OCI-LY7 (cell line): ENCODE measurements at regions not wholly inside any gene's neighbourhood (a gene's known extent, or its start where the extent isn't known, plus 50 kb on each side); places are given as distances from the start of the nearest gene placed in this dataset.

ENCODE experiments used
- BruUV-seq: library from RNA; stranded (reverse); fragments of 400-500 nt; replicated peaks from 2 replicates; lab custom pipeline; 2021; lab: Mats Ljungman, UMichigan
- CTCF ChIA-PET: fragments of 300-600 bp; sonication (Branson Sonifier 250); formaldehyde crosslinking; loops from one replicate; lab custom pipeline; 2022; ENCODE audit warnings: antibody characterized with exemption; ENCODE audit not compliant: unreplicated experiment; lab: Charles Lee
- POLR2A ChIA-PET: fragments of 300-600 bp; sonication (Branson Sonifier 250); formaldehyde crosslinking; loops from one replicate; lab custom pipeline; 2022; ENCODE audit warnings: antibody characterized with exemption; lab: Charles Lee
- DNase-seq: peaks from one replicate; pipeline ENCODE4 v3.0.0-alpha.2; 2015; ENCODE audit warnings: low spot score
- H2AFZ ChIP-seq: fragments of 200-600 bp; sonication (generic), shearing (Covaris generic); 2 replicates; pipeline ENCODE4 v1.6.1; 2014; ENCODE audit warnings: mild to moderate bottlenecking, antibody characterized with exemption, low read length, moderate library complexity
- H3K27ac ChIP-seq: fragments of 200-600 bp; sonication (generic); 2 replicates; pipeline ENCODE4 v1.5.1; 2014; ENCODE audit warnings: mixed run types, low read depth, mild to moderate bottlenecking, moderate library complexity, low read length, inconsistent platforms; ENCODE audit not compliant: poor library complexity, severe bottlenecking
- H3K36me3 ChIP-seq: fragments of 200-600 bp; sonication (generic); 2 replicates; pipeline ENCODE4 v1.6.1; 2014; ENCODE audit warnings: mild to moderate bottlenecking, antibody characterized with exemption, low read length, moderate library complexity, mixed read lengths; ENCODE audit not compliant: insufficient read depth
- H3K4me1 ChIP-seq: fragments of 200-600 bp; sonication (generic); 2 replicates; pipeline ENCODE4 v1.5.1; 2014; ENCODE audit warnings: mild to moderate bottlenecking, low read length; ENCODE audit not compliant: insufficient read depth, poor library complexity, severe bottlenecking
- H3K4me2 ChIP-seq: fragments of 200-600 bp; sonication (generic); 2 replicates; pipeline ENCODE4 v1.6.1; 2014; ENCODE audit warnings: mild to moderate bottlenecking, low read length
- H3K4me3 ChIP-seq: fragments of 200-600 bp; sonication (generic); 2 replicates; pipeline ENCODE4 v1.5.1; 2014; ENCODE audit warnings: mild to moderate bottlenecking, low read depth, low read length; ENCODE audit not compliant: poor library complexity, severe bottlenecking
- H3K79me2 ChIP-seq: fragments of 200-600 bp; sonication (generic); 2 replicates; pipeline ENCODE4 v1.6.1; 2016; ENCODE audit warnings: low read depth, mild to moderate bottlenecking, low read length, moderate library complexity, mixed read lengths; ENCODE audit not compliant: insufficient read depth
- H3K9me2 ChIP-seq: fragments of 200-600 bp; sonication (generic); 2 replicates; pipeline ENCODE4 v1.6.1; 2016; ENCODE audit warnings: mild to moderate bottlenecking, low read length, mixed read lengths; ENCODE audit not compliant: insufficient read depth
- H3K9me3 ChIP-seq: fragments of 200-600 bp; sonication (generic); 2 replicates; pipeline ENCODE4 v1.6.1; 2014; ENCODE audit warnings: mild to moderate bottlenecking, mixed run types, low read length, mixed read lengths
- H4K20me1 ChIP-seq: fragments of 200-600 bp; sonication (generic); 2 replicates; pipeline ENCODE4 v1.6.1; 2014; ENCODE audit warnings: mild to moderate bottlenecking, antibody characterized with exemption, low read length, moderate library complexity, mixed read lengths; ENCODE audit not compliant: insufficient read depth
- EZH2phosphoT487 ChIP-seq: fragments of 200-600 bp; sonication (generic); IDR thresholded peaks from 2 replicates; pipeline ENCODE4 v1.6.1; 2018; ENCODE audit warnings: low read depth, borderline replicate concordance, mild to moderate bottlenecking, mixed run types, antibody characterized with exemption, low read length, moderate library complexity, mixed read lengths
- intact Hi-C: fragments of 100-400 bp; cut with micrococcal nuclease; formaldehyde crosslinking; loops from one replicate; pipeline ENCODE4 v1.10.0; 2022; ENCODE audit not compliant: unreplicated experiment
- TF ChIP-seq, protein P1 (sequence below): fragments of 200-600 bp; sonication (generic); conservative IDR thresholded peaks from 2 replicates; pipeline ENCODE4 v1.5.1; 2014; ENCODE audit warnings: mild to moderate bottlenecking, antibody characterized with exemption, low read length, moderate library complexity, mixed read lengths

DNA sequence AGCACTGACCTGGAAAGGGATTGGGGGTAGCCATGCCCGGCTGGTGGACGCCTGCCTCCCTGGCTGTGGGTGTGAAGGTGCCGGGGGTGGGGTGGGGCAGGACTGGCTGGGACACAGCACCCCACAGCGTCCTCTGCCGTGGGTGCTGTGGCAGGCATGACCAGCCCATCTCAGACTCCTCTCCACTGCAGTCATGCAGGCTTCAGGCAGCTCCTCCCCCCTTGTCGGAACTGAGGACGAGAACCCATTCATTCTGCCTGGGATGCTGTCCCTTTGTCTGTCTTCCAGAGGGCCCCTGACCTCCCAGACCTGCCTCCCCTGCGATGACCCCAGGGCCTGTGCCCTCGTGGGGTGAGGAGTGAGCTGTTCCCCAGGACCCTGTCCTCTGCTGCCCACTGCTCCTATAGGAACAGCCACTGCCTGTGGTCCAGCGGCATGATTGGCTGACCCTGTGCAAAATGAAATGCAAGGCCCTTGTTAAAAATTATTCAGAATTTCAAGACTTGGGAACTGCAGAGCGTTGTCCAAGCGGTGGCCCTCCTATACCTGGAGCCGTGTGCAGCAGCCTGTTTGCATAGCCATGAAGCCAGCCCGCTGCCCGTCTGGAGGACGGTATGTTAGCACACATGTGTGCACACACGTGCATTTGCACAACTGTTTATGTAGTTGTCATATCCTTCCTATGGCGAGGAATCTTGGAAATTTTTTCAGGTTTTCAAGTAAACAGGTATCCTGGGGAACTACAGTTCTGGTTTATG is 1122.3 kb downstream of the BRD1 start:
- no peaks in the 10 kb centered on the region for H3K9me2 ChIP-seq
- H4K20me1 ChIP-seq = no peaks in the 10 kb centered on the region
- no peaks in the 10 kb centered on the region for H3K79me2 ChIP-seq
- intact Hi-C loops = no loop called here
- TF ChIP-seq, protein P1, sequence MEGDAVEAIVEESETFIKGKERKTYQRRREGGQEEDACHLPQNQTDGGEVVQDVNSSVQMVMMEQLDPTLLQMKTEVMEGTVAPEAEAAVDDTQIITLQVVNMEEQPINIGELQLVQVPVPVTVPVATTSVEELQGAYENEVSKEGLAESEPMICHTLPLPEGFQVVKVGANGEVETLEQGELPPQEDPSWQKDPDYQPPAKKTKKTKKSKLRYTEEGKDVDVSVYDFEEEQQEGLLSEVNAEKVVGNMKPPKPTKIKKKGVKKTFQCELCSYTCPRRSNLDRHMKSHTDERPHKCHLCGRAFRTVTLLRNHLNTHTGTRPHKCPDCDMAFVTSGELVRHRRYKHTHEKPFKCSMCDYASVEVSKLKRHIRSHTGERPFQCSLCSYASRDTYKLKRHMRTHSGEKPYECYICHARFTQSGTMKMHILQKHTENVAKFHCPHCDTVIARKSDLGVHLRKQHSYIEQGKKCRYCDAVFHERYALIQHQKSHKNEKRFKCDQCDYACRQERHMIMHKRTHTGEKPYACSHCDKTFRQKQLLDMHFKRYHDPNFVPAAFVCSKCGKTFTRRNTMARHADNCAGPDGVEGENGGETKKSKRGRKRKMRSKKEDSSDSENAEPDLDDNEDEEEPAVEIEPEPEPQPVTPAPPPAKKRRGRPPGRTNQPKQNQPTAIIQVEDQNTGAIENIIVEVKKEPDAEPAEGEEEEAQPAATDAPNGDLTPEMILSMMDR = no peak
- no peaks in the 10 kb centered on the region for H3K9me3 ChIP-seq
- H3K4me1 ChIP-seq = no peaks in the 10 kb centered on the region
- no peak overlapping the region for H3K4me3 ChIP-seq
- BruUV-seq = no TSS peak
- no peaks in the 10 kb centered on the region for H3K36me3 ChIP-seq
- H3K4me2 ChIP-seq = no peak overlapping the region
- no peak for DNase-seq
- ChIA-PET CTCF (no interaction called here), POLR2A (no interaction called here)
- no peak overlapping the region for H3K27ac ChIP-seq
- no peak overlapping the region for H2AFZ ChIP-seq

DNA sequence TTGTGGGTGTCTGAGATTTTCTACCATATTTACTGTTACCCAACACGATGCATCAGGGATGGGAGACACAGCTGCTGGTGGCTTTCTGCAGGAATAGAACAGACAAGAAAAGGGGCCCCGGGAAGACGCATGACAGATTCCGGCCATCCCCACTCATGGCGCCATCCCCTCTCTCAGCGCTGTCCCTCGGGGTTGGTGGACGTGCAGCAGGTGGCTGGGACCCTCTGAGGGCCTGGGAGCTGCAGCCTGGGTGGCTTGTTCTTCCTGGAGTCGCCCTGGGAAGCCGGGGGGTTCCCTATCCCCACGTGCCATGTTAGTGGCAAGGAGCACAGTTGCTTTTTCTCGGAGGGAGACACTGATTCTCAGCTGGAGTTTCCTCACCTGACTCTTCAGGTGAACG is 1123.3 kb downstream of the BRD1 start:
- no peak overlapping the region for H3K4me2 ChIP-seq
- intact Hi-C loops = no loop called here
- H2AFZ ChIP-seq = no peak overlapping the region
- no peaks in the 10 kb centered on the region for H3K36me3 ChIP-seq
- no peaks in the 10 kb centered on the region for H3K9me3 ChIP-seq
- H3K4me1 ChIP-seq = no peaks in the 10 kb centered on the region
- TF ChIP-seq EZH2phosphoT487 = no peak
- TF ChIP-seq, protein P1 = no peak
- BruUV-seq = no TSS peak
- POLR2A ChIA-PET = no interaction called here
- no peaks in the 10 kb centered on the region for H3K79me2 ChIP-seq
- H4K20me1 ChIP-seq = no peaks in the 10 kb centered on the region
- no peak overlapping the region for H3K4me3 ChIP-seq
- DNase-seq = no peak
- no peak overlapping the region for H3K27ac ChIP-seq
- CTCF ChIA-PET = no interaction called here
- H3K9me2 ChIP-seq = no peaks in the 10 kb centered on the region

DNA sequence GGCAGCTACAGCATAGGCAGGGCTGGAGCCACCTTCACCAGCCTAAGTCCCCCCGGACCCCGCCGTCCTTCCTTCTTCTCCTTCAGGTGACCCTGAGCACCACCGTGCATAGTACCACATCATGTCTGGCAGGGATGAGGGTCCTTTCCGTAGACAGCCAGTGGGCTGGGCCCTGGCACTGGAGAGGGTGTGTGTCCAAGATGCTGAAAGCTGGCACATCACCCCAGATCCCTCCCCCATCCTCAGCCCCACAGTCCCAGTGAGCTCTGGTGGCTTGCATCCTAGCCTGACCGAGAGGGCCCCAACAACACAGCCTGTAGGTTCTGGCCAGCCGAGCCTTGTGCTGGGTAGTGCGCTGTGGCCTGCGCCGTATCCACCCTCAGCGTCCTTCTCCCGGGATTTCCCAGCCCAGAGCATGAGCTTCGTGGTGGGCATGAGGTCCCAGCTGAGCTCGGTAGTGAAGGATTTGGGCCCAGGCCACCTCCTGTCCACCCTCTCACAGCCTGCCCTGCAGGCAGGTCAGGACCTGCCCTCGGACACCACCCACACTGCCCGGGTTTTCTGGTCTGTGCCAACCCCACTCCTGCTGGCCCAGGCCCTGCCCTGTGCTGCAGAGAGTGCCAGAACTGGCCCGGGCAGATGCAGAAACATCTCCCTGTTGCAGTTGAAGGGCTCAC is 1124.3 kb downstream of the BRD1 start:
- Histone ChIP-seq H4K20me1 (no peaks in the 10 kb centered on the region), H3K9me2 (no peaks in the 10 kb centered on the region), H3K36me3 (no peaks in the 10 kb centered on the region), H3K4me3 (no peak overlapping the region), H3K79me2 (no peaks in the 10 kb centered on the region), H3K4me2 (no peak overlapping the region), H3K27ac (no peak overlapping the region), H2AFZ (no peak overlapping the region), H3K4me1 (no peaks in the 10 kb centered on the region), H3K9me3 (no peaks in the 10 kb centered on the region)
- BruUV-seq = no TSS peak
- no peak for DNase-seq
- intact Hi-C loops = no loop called here
- TF ChIP-seq EZH2phosphoT487 = no peak
- TF ChIP-seq, protein P1 = no peak
- CTCF ChIA-PET = no interaction called here
- POLR2A ChIA-PET = no interaction called here
